Left ventricle myocardium inferior (tissue), 1 donor: ENCODE measurements at regions not wholly inside any gene's neighbourhood (a gene's known extent, or its start where the extent isn't known, plus 50 kb on each side); places are given as distances from the start of the nearest gene placed in this dataset.

Experiments used
- DNase-seq: peaks from one replicate; pipeline ENCODE4 v3.0.0-alpha.2; 2020
- H3K27ac ChIP-seq: fragments of 200-600 bp; replicated peaks from 2 replicates; pipeline ENCODE4 v1.8.0; 2021
- H3K27me3 ChIP-seq: fragments of 200-600 bp; 2 replicates; pipeline ENCODE4 v1.8.0; 2021; ENCODE audit warnings: low read depth
- H3K36me3 ChIP-seq: fragments of 200-600 bp; 2 replicates; pipeline ENCODE4 v1.8.0; 2021
- H3K4me1 ChIP-seq: fragments of 200-600 bp; 2 replicates; pipeline ENCODE4 v1.8.0; 2021
- H3K4me3 ChIP-seq: fragments of 200-600 bp; 2 replicates; pipeline ENCODE4 v1.8.0; 2021; ENCODE audit warnings: mild to moderate bottlenecking, moderate library complexity
- H3K9me3 ChIP-seq: fragments of 200-600 bp; replicated peaks from 2 replicates; pipeline ENCODE4 v1.8.0; 2021
- intact Hi-C: fragments of 100-400 bp; cut with micrococcal nuclease; formaldehyde crosslinking; loops from one replicate; pipeline ENCODE4 v1.11.0; 2022
- TF ChIP-seq, protein P1 (sequence below): fragments of 200-600 bp; IDR thresholded peaks from 2 replicates; pipeline ENCODE4 v1.8.0; 2021; ENCODE audit warnings: antibody characterized with exemption, mild to moderate bottlenecking, borderline replicate concordance
- donor health status: DM: no; HTN: yes; CAD: no; lungs with severe emphysema.

- DNase-seq, result no peak
- Histone ChIP-seq H3K9me3 (peaks cover 33% of the 10 kb centered on the region), H3K36me3 (no peaks in the 10 kb centered on the region), H3K27me3 (no peaks in the 10 kb centered on the region), H3K4me3 (no peak overlapping the region), H3K4me1 (no peaks in the 10 kb centered on the region), H3K27ac (no peak overlapping the region)
- TF ChIP-seq, protein P1, sequence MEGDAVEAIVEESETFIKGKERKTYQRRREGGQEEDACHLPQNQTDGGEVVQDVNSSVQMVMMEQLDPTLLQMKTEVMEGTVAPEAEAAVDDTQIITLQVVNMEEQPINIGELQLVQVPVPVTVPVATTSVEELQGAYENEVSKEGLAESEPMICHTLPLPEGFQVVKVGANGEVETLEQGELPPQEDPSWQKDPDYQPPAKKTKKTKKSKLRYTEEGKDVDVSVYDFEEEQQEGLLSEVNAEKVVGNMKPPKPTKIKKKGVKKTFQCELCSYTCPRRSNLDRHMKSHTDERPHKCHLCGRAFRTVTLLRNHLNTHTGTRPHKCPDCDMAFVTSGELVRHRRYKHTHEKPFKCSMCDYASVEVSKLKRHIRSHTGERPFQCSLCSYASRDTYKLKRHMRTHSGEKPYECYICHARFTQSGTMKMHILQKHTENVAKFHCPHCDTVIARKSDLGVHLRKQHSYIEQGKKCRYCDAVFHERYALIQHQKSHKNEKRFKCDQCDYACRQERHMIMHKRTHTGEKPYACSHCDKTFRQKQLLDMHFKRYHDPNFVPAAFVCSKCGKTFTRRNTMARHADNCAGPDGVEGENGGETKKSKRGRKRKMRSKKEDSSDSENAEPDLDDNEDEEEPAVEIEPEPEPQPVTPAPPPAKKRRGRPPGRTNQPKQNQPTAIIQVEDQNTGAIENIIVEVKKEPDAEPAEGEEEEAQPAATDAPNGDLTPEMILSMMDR, result no peak
- intact Hi-C loops, result no loop called here
These were observed 223.2 kb downstream of the LRATD1 start for GRCh38 chr2:14855751-14856150.

DNA sequence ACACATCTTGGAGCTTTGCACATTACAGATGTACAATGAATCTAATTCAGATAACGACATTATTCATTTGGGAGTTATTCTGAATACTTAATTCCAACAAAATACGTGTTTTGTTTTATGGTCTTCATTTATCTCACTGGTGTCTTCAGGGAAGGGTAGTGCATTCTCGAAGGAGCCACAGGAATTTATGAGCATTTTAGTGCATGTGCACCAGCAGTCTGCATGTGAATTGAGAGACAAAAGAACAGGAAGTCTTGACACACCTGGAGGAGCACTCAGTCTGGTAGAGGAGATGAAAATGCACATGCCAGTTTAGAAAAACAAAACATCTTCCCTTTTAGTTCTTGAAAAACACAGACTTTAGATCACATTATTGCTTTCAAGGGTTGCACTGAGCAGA is 228.7 kb downstream of the LRATD1 start:
- Histone ChIP-seq H3K4me3 (no peak overlapping the region), H3K9me3 (peaks cover 21% of the 10 kb centered on the region), H3K27me3 (no peaks in the 10 kb centered on the region), H3K4me1 (no peaks in the 10 kb centered on the region), H3K27ac (no peak overlapping the region), H3K36me3 (no peaks in the 10 kb centered on the region)
- intact Hi-C loops, result no loop called here
- TF ChIP-seq, protein P1, result no peak
- DNase-seq, result no peak

GRCh38 chr2:14866736-14867352 is 234.3 kb downstream of the LRATD1 start:
- H3K27ac ChIP-seq, result no peak overlapping the region
- no peaks in the 10 kb centered on the region for H3K36me3 ChIP-seq
- no peaks in the 10 kb centered on the region for H3K4me1 ChIP-seq
- TF ChIP-seq, protein P1, result no peak
- no peak overlapping the region for H3K4me3 ChIP-seq
- peaks cover 17% of the 10 kb centered on the region for H3K9me3 ChIP-seq
- no peak for DNase-seq
- H3K27me3 ChIP-seq, result no peaks in the 10 kb centered on the region
- intact Hi-C loops, result no loop called here

DNA sequence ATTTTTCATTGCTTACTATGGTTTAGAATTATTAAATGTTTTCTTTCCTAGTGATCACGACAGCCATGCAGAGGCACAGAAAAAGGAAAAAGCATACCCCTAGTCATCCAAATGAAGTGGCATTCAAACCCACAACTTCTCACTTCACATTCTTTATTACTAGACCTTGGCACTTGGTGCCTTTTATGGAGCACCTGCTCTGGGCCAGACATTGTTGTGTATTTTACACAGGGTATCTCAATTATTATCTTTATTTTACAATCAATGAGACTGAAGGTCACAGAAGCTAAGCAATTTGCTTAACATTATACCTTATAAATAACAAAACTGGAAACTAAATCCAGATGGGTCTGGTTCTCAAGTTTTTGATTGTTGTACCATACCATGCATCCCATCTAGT is 235.3 kb downstream of the LRATD1 start:
- Histone ChIP-seq H3K4me3 (no peak overlapping the region), H3K36me3 (no peaks in the 10 kb centered on the region), H3K4me1 (no peaks in the 10 kb centered on the region), H3K27me3 (no peaks in the 10 kb centered on the region), H3K27ac (no peak overlapping the region), H3K9me3 (peaks cover 24% of the 10 kb centered on the region)
- DNase-seq, result no peak
- intact Hi-C loops, result no loop called here
- TF ChIP-seq, protein P1, result no peak

DNA sequence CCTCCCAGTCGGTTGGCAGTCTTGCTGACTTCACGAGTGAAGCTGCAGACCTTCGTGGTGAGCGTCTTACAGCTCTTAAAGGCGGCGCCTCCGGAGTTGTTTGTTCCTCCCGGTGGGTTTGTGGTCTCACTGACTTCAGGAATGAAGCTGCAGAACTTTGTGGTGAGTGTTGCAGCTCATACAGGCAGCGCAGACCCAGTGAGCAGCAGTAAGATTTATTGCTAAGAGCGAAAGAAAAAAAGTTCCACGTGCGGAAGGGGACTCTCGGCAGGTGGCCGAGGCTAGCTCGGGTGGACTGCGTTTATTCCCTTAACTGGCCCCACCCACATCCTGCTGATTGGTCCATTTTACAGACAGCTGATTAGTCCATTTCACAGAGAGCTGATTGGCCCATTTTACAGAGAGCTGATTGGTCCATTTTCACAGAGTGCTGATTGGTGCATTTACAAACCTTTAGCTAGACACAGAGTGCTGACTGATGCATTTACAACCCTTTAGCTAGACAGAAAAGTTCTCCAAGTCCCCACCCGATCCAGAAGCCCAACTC is 240.3 kb downstream of the LRATD1 start:
- intact Hi-C loops, result no loop called here
- no peaks in the 10 kb centered on the region for H3K27me3 ChIP-seq
- H3K9me3 ChIP-seq, result peaks cover 26% of the 10 kb centered on the region
- no peaks in the 10 kb centered on the region for H3K36me3 ChIP-seq
- H3K4me3 ChIP-seq, result no peak overlapping the region
- no peak for DNase-seq
- H3K4me1 ChIP-seq, result no peaks in the 10 kb centered on the region
- H3K27ac ChIP-seq, result no peak overlapping the region
- TF ChIP-seq, protein P1, result no peak
